AG10803 (cell line): ENCODE measurements at regions not wholly inside any gene's neighbourhood (a gene's known extent, or its start where the extent isn't known, plus 50 kb on each side); places are given as distances from the start of the nearest gene placed in this dataset.

Experiments used
- DNase-seq: peaks from one replicate; pipeline ENCODE4 v3.0.0; 2010; ENCODE audit warnings: low read depth
- H3K4me3 ChIP-seq: 2 replicates; pipeline ENCODE4 v1.5.1; 2011; ENCODE audit warnings: mild to moderate bottlenecking, low read length, control low read depth
- CTCF ChIP-seq: conservative IDR thresholded peaks from 2 replicates; pipeline ENCODE4 v1.5.1; 2011; ENCODE audit warnings: mild to moderate bottlenecking, low read length, control low read depth, inconsistent platforms

GRCh38 chr2:8064603-8065002 lies 617.3 kb upstream of the ID2 start:
- DNase-seq = no peak
- no peak for TF ChIP-seq CTCF
- no peak overlapping the region for H3K4me3 ChIP-seq

GRCh38 chr2:8065191-8065590 lies 616.7 kb upstream of the ID2 start:
- TF ChIP-seq CTCF = no peak
- no peak overlapping the region for H3K4me3 ChIP-seq
- DNase-seq = no peak

GRCh38 chr2:8067784-8068336 lies 614.0 kb upstream of the ID2 start:
- DNase-seq = no peak
- no peak for TF ChIP-seq CTCF
- H3K4me3 ChIP-seq = no peak overlapping the region

GRCh38 chr2:8072907-8073306 lies 608.9 kb upstream of the ID2 start:
- TF ChIP-seq CTCF = no peak
- H3K4me3 ChIP-seq = no peak overlapping the region
- no peak for DNase-seq

GRCh38 chr2:8073916-8074315 lies 607.9 kb upstream of the ID2 start:
- no peak overlapping the region for H3K4me3 ChIP-seq
- no peak for DNase-seq
- no peak for TF ChIP-seq CTCF

GRCh38 chr2:8076448-8077342 lies 605.2 kb upstream of the ID2 start:
- no peak for TF ChIP-seq CTCF
- DNase-seq = no peak
- no peak overlapping the region for H3K4me3 ChIP-seq

- no peak for DNase-seq
- no peak overlapping the region for H3K4me3 ChIP-seq
- TF ChIP-seq CTCF = no peak
Observed at GRCh38 chr2:8078705-8079104, 603.2 kb upstream of the ID2 start.
